ENCODE measurements at regions not wholly inside any gene's neighbourhood (a gene's known extent, or its start where the extent isn't known, plus 50 kb on each side); places are given as distances from the start of the nearest gene placed in this dataset.

DNA sequence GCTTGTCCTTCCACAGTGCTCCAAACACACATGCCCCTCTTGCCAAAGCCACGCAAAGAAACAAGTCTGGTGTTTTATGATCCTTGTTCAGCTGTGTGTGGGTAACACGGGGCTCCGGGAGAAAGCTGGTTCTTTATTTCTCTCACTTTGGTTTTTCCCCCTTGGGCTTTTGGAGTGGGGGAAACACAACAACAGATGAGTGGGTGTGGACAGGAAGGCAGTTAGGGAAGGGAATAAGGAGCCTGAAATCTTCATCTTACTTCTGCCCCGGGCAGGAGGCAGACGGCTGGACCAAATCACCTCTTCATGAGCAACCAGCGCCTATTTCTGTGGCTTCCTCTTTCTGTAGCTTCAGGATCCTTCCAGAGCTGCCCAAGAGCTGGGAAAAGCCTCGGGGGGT is 218.5 kb downstream of the PHETA1 start:
- H3K4me1 ChIP-seq (ENCODE audit: control insufficient read depth in 1 of 2, low read depth in 2 of 2), result no peaks in the 10 kb centered on the region
- no peak for DNase-seq (ENCODE audit: low spot score)

DNA sequence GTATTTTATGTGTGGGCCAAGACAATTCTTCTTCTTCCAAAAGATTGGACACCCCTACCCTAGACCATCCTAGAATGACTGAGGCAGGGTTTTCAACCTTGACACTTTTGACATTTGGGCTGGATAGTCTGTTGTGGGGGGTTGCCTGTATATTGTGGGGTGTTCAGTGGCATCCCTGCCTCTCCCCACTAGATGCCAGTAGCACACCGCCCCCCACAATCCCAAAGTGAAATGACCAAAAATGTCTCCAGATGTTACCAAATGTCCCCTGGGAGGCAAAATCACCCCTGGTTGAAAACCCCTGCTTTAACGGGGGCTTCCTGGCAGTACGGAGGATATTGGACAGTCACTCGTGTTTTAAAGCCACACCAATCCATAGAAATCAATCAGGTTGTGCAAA is 219.6 kb downstream of the PHETA1 start:
- TF ChIP-seq, protein P1, sequence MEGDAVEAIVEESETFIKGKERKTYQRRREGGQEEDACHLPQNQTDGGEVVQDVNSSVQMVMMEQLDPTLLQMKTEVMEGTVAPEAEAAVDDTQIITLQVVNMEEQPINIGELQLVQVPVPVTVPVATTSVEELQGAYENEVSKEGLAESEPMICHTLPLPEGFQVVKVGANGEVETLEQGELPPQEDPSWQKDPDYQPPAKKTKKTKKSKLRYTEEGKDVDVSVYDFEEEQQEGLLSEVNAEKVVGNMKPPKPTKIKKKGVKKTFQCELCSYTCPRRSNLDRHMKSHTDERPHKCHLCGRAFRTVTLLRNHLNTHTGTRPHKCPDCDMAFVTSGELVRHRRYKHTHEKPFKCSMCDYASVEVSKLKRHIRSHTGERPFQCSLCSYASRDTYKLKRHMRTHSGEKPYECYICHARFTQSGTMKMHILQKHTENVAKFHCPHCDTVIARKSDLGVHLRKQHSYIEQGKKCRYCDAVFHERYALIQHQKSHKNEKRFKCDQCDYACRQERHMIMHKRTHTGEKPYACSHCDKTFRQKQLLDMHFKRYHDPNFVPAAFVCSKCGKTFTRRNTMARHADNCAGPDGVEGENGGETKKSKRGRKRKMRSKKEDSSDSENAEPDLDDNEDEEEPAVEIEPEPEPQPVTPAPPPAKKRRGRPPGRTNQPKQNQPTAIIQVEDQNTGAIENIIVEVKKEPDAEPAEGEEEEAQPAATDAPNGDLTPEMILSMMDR (IDR thresholded peaks at IDR 0.05), result no peak

More for the DNA sequence above, 218.5 kb downstream of the PHETA1 start:
- no peaks in the 10 kb centered on the region for H3K27me3 ChIP-seq (replicated peaks; ENCODE audit: insufficient read depth)
- no peaks in the 10 kb centered on the region for H3K36me3 ChIP-seq
- H3K9me3 ChIP-seq, result no peaks in the 10 kb centered on the region
- TF ChIP-seq, protein P1 (IDR thresholded peaks at IDR 0.05), result no peak
- no peak overlapping the region for H3K4me3 ChIP-seq
- no peak for ATAC-seq (ENCODE audit: insufficient number of reproducible peaks, low FRiP score, low read depth)
- no peak overlapping the region for H3K27ac ChIP-seq

DNA sequence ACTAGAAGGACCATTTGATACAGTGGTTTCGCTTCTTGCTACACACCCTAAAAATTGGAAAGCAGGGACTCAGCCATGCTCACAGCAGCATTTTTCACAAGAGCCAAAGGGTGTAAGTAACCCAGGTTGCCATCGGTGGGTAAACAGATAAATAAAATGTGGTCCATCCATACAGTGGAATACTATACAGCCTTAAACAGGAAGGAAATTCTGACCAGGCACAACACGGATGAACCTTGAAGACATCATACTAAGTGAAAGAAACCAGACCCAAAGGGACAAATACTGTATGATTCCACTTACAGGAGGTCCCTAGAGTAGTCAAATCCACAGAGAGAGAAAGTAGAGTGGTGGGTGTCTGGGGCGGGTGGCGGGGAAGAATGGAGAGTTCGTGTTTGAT is 220.9 kb downstream of the PHETA1 start:
- TF ChIP-seq, protein P1 (IDR thresholded peaks at IDR 0.05), result no peak
- no peak for DNase-seq (ENCODE audit: low spot score)
- no peaks in the 10 kb centered on the region for H3K9me3 ChIP-seq

More for the DNA sequence above, 219.6 kb downstream of the PHETA1 start:
- no peak overlapping the region for H3K4me3 ChIP-seq
- ATAC-seq (ENCODE audit: insufficient number of reproducible peaks, low FRiP score, low read depth) (no peak), DNase-seq (ENCODE audit: low spot score) (no peak)
- H3K4me1 ChIP-seq (ENCODE audit: control insufficient read depth in 1 of 2, low read depth in 2 of 2), result no peaks in the 10 kb centered on the region
- no peaks in the 10 kb centered on the region for H3K27me3 ChIP-seq (replicated peaks; ENCODE audit: insufficient read depth)
- H3K27ac ChIP-seq, result no peak overlapping the region
- no peaks in the 10 kb centered on the region for H3K36me3 ChIP-seq
- no peaks in the 10 kb centered on the region for H3K9me3 ChIP-seq

GRCh38 chr12:111143271-111143670 is 222.9 kb upstream of the MYL2 start:
- no peaks in the 10 kb centered on the region for H3K27me3 ChIP-seq (replicated peaks; ENCODE audit: insufficient read depth)
- no peaks in the 10 kb centered on the region for H3K36me3 ChIP-seq
- ATAC-seq (ENCODE audit: insufficient number of reproducible peaks, low FRiP score, low read depth), result no peak
- DNase-seq (ENCODE audit: low spot score), result no peak
- no peaks in the 10 kb centered on the region for H3K9me3 ChIP-seq
- TF ChIP-seq, protein P1 (IDR thresholded peaks at IDR 0.05), result no peak
- no peaks in the 10 kb centered on the region for H3K4me1 ChIP-seq (ENCODE audit: control insufficient read depth in 1 of 2, low read depth in 2 of 2)
- H3K27ac ChIP-seq, result no peak overlapping the region
- H3K4me3 ChIP-seq, result no peak overlapping the region

More for the DNA sequence above, 220.9 kb downstream of the PHETA1 start:
- no peaks in the 10 kb centered on the region for H3K4me1 ChIP-seq (ENCODE audit: control insufficient read depth in 1 of 2, low read depth in 2 of 2)
- H3K27me3 ChIP-seq (replicated peaks; ENCODE audit: insufficient read depth), result no peaks in the 10 kb centered on the region
- no peak overlapping the region for H3K27ac ChIP-seq
- ATAC-seq (ENCODE audit: insufficient number of reproducible peaks, low FRiP score, low read depth), result no peak
- H3K36me3 ChIP-seq, result no peaks in the 10 kb centered on the region
- H3K4me3 ChIP-seq, result no peak overlapping the region

DNA sequence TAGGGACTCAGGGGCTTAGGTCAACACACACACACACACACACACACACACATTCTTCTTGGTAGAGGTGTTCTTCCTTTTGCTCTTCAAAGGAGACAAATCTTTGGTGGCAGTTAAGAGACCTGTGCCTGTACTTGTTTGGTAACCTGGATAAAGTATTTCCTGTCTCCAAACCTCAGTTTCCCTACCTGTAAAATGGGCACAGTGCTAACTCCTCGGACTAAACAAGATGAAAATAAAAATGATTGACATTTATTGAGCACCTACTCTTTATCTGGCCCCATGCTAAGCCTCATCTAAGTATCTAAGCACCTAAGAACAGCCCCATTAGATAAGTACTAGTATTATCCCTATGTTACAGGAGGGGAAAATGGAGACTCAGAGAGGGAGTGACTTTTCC is 220.8 kb upstream of the MYL2 start:
- Histone ChIP-seq H3K4me3 (no peak overlapping the region), H3K4me1 (ENCODE audit: control insufficient read depth in 1 of 2, low read depth in 2 of 2) (no peaks in the 10 kb centered on the region), H3K36me3 (no peaks in the 10 kb centered on the region), H3K27me3 (replicated peaks; ENCODE audit: insufficient read depth) (no peaks in the 10 kb centered on the region), H3K27ac (no peak overlapping the region), H3K9me3 (no peaks in the 10 kb centered on the region)
- no peak for ATAC-seq (ENCODE audit: insufficient number of reproducible peaks, low FRiP score, low read depth)
- TF ChIP-seq, protein P1 (IDR thresholded peaks at IDR 0.05), result no peak
- no peak for DNase-seq (ENCODE audit: low spot score)

Data from thoracic aorta (tissue), 2 donors.